Natural killer cell (primary cell): ENCODE measurements at regions not wholly inside any gene's neighbourhood (a gene's known extent, or its start where the extent isn't known, plus 50 kb on each side); places are given as distances from the start of the nearest gene placed in this dataset.

Experiments used
- ATAC-seq, 3 donors: fragments of 150-1000 bp in 2 of 3; fragments of 200-7000 bp in 1 of 3; cut with Tn5 transposase; 1 replicate in 1 of 3; 2 replicates in 2 of 3; pipeline ENCODE4 v1.10.0; 2021; ENCODE audit warnings: mild to moderate bottlenecking in 2 of 3, moderate library complexity in 2 of 3
- DNase-seq, 2 donors: peaks; one replicate each; pipeline versions ENCODE4 v3.0.0 to v3.0.0-alpha.2; 2013 to 2021; ENCODE audit warnings: mixed read lengths in 1 of 2
- H3K27ac ChIP-seq: one replicate; pipeline ENCODE4 v1.5.1; 2013; ENCODE audit warnings: mild to moderate bottlenecking, low read length
- H3K27me3 ChIP-seq: one replicate; pipeline ENCODE4 v1.6.1; 2013; ENCODE audit warnings: low read length; ENCODE audit not compliant: control insufficient read depth, insufficient read depth
- H3K36me3 ChIP-seq: one replicate; pipeline ENCODE4 v1.6.1; 2013; ENCODE audit warnings: low read length; ENCODE audit not compliant: control insufficient read depth, insufficient read depth
- H3K4me1 ChIP-seq: one replicate; pipeline ENCODE4 v1.6.1; 2013; ENCODE audit warnings: low read length; ENCODE audit not compliant: control insufficient read depth, insufficient read depth
- H3K4me3 ChIP-seq: one replicate; pipeline ENCODE4 v1.5.1; 2013; ENCODE audit warnings: low read length
- H3K9me3 ChIP-seq: one replicate; pipeline ENCODE4 v1.6.1; 2013; ENCODE audit warnings: low read length; ENCODE audit not compliant: control insufficient read depth, insufficient read depth
- H3K27ac Mint-ChIP-seq, 2 donors: one replicate each; pipeline ENCODE4 v1.8.0; 2022; ENCODE audit warnings: mild to moderate bottlenecking in 2 of 2, mixed read lengths in 2 of 2, moderate library complexity in 1 of 2
- H3K27me3 Mint-ChIP-seq, 2 donors: one replicate each; pipeline ENCODE4 v1.8.0; 2022; ENCODE audit warnings: low read depth in 2 of 2, mixed read lengths in 2 of 2
- H3K36me3 Mint-ChIP-seq: one replicate; pipeline ENCODE4 v1.8.0; 2022; ENCODE audit warnings: mixed read lengths
- H3K4me1 Mint-ChIP-seq, 2 donors: one replicate each; pipeline ENCODE4 v1.8.0; 2022; ENCODE audit warnings: mixed read lengths in 2 of 2
- H3K4me3 Mint-ChIP-seq: one replicate; pipeline ENCODE4 v1.8.0; 2022; ENCODE audit warnings: mild to moderate bottlenecking, moderate library complexity, mixed read lengths
- H3K9me3 Mint-ChIP-seq, 2 donors: one replicate each; pipeline ENCODE4 v1.8.0; 2022; ENCODE audit warnings: mixed read lengths in 2 of 2
- WGBS: methylation state at CpG from one replicate; pipeline ENCODE4 v1.1.7; 2013; ENCODE audit warnings: missing lambda C conversion rate; ENCODE audit not compliant: insufficient coverage; 5-methylcytosine and 5-hydroxymethylcytosine counted together
- intact Hi-C: fragments of 100-400 bp; cut with micrococcal nuclease; formaldehyde crosslinking; loops from one replicate; pipeline ENCODE4 v1.14.2; 2022
- TF ChIP-seq, protein P1 (sequence below): fragments of 200-600 bp; IDR thresholded peaks from one replicate; pipeline ENCODE4 v1.8.0; 2022; ENCODE audit warnings: antibody characterized with exemption

DNA sequence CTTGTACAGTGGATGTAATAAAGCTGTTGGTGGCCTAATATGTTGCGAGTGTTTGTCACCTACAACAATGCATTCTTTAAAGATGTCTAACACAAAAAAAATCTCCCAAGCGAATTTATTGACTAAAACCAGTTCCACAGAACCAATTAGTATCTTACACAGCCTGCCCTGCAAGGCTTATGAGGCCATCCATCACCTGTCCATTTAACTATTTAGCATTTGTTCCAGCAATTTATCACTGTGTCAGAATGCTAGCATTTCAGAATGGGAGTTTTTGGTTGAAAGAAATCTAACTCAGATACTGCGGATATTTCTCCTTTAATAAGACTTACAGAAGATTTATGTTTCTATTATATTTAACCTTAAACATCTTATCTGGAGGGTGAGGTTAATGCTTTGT is 831.1 kb upstream of the PRMT6 start:
- TF ChIP-seq, protein P1, sequence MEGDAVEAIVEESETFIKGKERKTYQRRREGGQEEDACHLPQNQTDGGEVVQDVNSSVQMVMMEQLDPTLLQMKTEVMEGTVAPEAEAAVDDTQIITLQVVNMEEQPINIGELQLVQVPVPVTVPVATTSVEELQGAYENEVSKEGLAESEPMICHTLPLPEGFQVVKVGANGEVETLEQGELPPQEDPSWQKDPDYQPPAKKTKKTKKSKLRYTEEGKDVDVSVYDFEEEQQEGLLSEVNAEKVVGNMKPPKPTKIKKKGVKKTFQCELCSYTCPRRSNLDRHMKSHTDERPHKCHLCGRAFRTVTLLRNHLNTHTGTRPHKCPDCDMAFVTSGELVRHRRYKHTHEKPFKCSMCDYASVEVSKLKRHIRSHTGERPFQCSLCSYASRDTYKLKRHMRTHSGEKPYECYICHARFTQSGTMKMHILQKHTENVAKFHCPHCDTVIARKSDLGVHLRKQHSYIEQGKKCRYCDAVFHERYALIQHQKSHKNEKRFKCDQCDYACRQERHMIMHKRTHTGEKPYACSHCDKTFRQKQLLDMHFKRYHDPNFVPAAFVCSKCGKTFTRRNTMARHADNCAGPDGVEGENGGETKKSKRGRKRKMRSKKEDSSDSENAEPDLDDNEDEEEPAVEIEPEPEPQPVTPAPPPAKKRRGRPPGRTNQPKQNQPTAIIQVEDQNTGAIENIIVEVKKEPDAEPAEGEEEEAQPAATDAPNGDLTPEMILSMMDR, result no peak
- Mint-ChIP-seq H3K4me1 (no peaks in the 10 kb centered on the region), H3K4me3 (no peak overlapping the region), H3K9me3 (peaks cover 10 to 16% of the 10 kb centered on the region in 2 donors), H3K27me3 (no peaks in the 10 kb centered on the region), H3K27ac (no peak overlapping the region), H3K36me3 (peaks cover 6% of the 10 kb centered on the region)
- ATAC-seq (no peak), DNase-seq (no peak)
- 76% methylated on average over 2 of the region's 3 CpGs for WGBS
- Histone ChIP-seq H3K4me3 (no peak overlapping the region), H3K4me1 (no peaks in the 10 kb centered on the region), H3K36me3 (no peaks in the 10 kb centered on the region), H3K27me3 (no peaks in the 10 kb centered on the region), H3K9me3 (no peaks in the 10 kb centered on the region), H3K27ac (no peak overlapping the region)
- intact Hi-C loops, result no loop called here

DNA sequence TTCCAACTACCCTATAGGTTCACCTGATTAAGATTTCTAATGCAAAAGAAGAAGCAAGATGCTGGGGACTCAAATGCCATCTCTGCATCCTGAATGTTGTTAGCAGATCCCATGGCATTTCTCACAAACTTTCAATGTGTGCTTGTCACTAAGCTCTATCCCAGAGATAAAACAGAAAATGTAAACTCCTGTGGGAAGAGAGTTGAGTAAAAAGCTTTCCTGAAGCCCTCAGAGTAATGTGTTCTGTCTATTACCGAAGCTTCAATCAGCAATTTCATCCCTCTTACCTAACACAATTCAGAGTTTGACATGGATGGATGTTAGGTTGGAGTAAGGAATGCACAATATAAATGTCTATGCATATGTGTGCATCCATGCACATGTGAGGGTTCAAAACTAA is 829.9 kb upstream of the PRMT6 start:
- no peak overlapping the region for H3K27ac Mint-ChIP-seq
- Histone ChIP-seq H3K27me3 (no peaks in the 10 kb centered on the region), H3K4me3 (no peak overlapping the region), H3K4me1 (no peaks in the 10 kb centered on the region), H3K9me3 (no peaks in the 10 kb centered on the region), H3K27ac (no peak overlapping the region), H3K36me3 (no peaks in the 10 kb centered on the region)
- H3K27me3 Mint-ChIP-seq, result no peaks in the 10 kb centered on the region
- H3K9me3 Mint-ChIP-seq, result peaks cover 12 to 16% of the 10 kb centered on the region in 2 donors
- TF ChIP-seq, protein P1, result no peak
- ATAC-seq (no peak), DNase-seq (no peak)
- H3K4me3 Mint-ChIP-seq, result no peak overlapping the region
- intact Hi-C loops, result no loop called here
- H3K4me1 Mint-ChIP-seq, result no peaks in the 10 kb centered on the region
- no peaks in the 10 kb centered on the region for H3K36me3 Mint-ChIP-seq
- WGBS, result no CpG with 5 or more reads among the region's 1 CpG

GRCh38 chr1:106232128-106232527 is 824.3 kb upstream of the PRMT6 start:
- Histone ChIP-seq H3K4me3 (no peak overlapping the region), H3K27me3 (no peaks in the 10 kb centered on the region), H3K36me3 (no peaks in the 10 kb centered on the region), H3K27ac (no peak overlapping the region), H3K4me1 (no peaks in the 10 kb centered on the region), H3K9me3 (peaks cover 13% of the 10 kb centered on the region)
- WGBS, result 100% methylated on average over 1 of the region's 1 CpG
- H3K27me3 Mint-ChIP-seq, result no peaks in the 10 kb centered on the region
- H3K4me3 Mint-ChIP-seq, result no peak overlapping the region
- DNase-seq, result no peak
- TF ChIP-seq, protein P1, result no peak
- ATAC-seq, result no peak
- peaks cover 9 to 26% of the 10 kb centered on the region in 2 donors for H3K9me3 Mint-ChIP-seq
- intact Hi-C loops, result no loop called here
- no peaks in the 10 kb centered on the region for H3K4me1 Mint-ChIP-seq
- no peak overlapping the region for H3K27ac Mint-ChIP-seq
- H3K36me3 Mint-ChIP-seq, result no peaks in the 10 kb centered on the region

DNA sequence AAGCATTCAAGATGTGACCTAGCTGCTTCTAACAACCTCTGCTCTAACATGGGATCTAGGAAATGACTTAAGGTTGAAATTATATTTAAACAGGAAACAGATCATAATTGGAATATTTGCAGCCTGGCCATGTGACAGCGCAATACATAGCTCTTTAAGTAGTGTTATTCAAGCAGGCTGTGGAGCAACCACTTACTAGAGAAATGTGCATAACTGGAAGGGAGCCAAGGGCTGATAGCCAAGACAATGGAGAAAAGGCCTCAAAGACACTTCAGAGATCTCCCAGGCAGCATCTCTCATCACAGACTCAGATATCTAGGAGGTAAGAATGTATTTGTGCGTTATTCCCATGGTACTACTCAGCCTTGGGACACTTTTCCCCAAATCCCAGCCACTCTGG is 823.0 kb upstream of the PRMT6 start:
- TF ChIP-seq, protein P1, result no peak
- H3K27ac ChIP-seq, result no peak overlapping the region
- DNase-seq (no peak), ATAC-seq (no peak)
- Mint-ChIP-seq H3K27ac (no peak overlapping the region), H3K27me3 (no peaks in the 10 kb centered on the region), H3K4me1 (no peaks in the 10 kb centered on the region), H3K4me3 (no peak overlapping the region), H3K9me3 (peaks cover 12 to 32% of the 10 kb centered on the region in 2 donors), H3K36me3 (no peaks in the 10 kb centered on the region)
- H3K4me1 ChIP-seq, result no peaks in the 10 kb centered on the region
- H3K27me3 ChIP-seq, result no peaks in the 10 kb centered on the region
- no peak overlapping the region for H3K4me3 ChIP-seq
- H3K9me3 ChIP-seq, result peaks cover 13% of the 10 kb centered on the region
- 81% methylated on average over 2 of the region's 2 CpGs for whole genome bisulfite sequencing
- intact Hi-C loops, result no loop called here
- H3K36me3 ChIP-seq, result no peaks in the 10 kb centered on the region
